SJCRH30 (cell line): ENCODE measurements at regions not wholly inside any gene's neighbourhood (a gene's known extent, or its start where the extent isn't known, plus 50 kb on each side); places are given as distances from the start of the nearest gene placed in this dataset.

Experiments used
- DNase-seq, 2 experiments: peaks; one replicate each; pipeline ENCODE4 v3.0.0-alpha.2; 2015 to 2020
- H3K27ac ChIP-seq: fragments of 250-450 bp; sonication (Bioruptor Pico); 2 replicates; pipeline ENCODE4 v1.5.1; 2020; ENCODE audit warnings: mild to moderate bottlenecking, moderate library complexity
- H3K27me3 ChIP-seq: fragments of 250-450 bp; sonication (Bioruptor Pico); 2 replicates; pipeline ENCODE4 v1.5.1; 2020; ENCODE audit warnings: mild to moderate bottlenecking, moderate library complexity
- H3K36me3 ChIP-seq: fragments of 250-450 bp; sonication (Bioruptor Pico); 2 replicates; pipeline ENCODE4 v1.5.1; 2020; ENCODE audit warnings: mild to moderate bottlenecking, moderate library complexity
- H3K4me1 ChIP-seq: fragments of 250-450 bp; sonication (Bioruptor Pico); 2 replicates; pipeline ENCODE4 v1.5.1; 2020; ENCODE audit warnings: mild to moderate bottlenecking, moderate library complexity
- H3K4me3 ChIP-seq: fragments of 250-450 bp; sonication (Bioruptor Pico); 2 replicates; pipeline ENCODE4 v1.5.1; 2020; ENCODE audit warnings: mild to moderate bottlenecking, moderate library complexity
- H3K9me3 ChIP-seq: fragments of 250-450 bp; sonication (Bioruptor Pico); replicated peaks from 2 replicates; pipeline ENCODE4 v1.5.1; 2020; ENCODE audit warnings: mild to moderate bottlenecking, moderate library complexity

- Histone ChIP-seq H3K9me3 (no peaks in the 10 kb centered on the region), H3K4me1 (no peaks in the 10 kb centered on the region), H3K36me3 (no peaks in the 10 kb centered on the region), H3K27me3 (no peaks in the 10 kb centered on the region), H3K4me3 (no peak overlapping the region), H3K27ac (no peak overlapping the region)
- DNase-seq: no peak
Measured at GRCh38 chr3:144351773-144352365, 380.2 kb downstream of the DIPK2A start.

DNA sequence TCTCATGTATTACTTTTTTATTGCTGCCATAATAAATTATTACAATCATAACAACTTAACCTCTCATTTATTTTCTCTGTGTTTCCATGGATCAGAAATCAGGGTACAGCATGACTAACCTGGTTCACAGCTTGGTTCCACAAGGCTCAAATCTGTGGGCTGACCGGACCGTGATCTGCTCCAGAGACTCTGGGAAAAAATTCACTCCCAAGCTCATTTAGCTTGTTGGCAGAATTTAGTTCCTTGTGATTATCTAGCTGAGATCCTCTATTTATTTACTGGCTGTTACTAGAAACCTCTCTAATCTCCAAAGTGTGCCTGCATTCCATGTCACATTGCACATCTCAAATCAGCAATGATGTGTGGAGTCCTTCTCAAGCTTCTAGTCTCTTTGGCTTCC is 386.6 kb downstream of the DIPK2A start:
- H3K4me3 ChIP-seq: no peak overlapping the region
- no peaks in the 10 kb centered on the region for H3K27me3 ChIP-seq
- H3K27ac ChIP-seq: no peak overlapping the region
- H3K4me1 ChIP-seq: no peaks in the 10 kb centered on the region
- H3K36me3 ChIP-seq: no peaks in the 10 kb centered on the region
- H3K9me3 ChIP-seq: no peaks in the 10 kb centered on the region
- DNase-seq: no peak

DNA sequence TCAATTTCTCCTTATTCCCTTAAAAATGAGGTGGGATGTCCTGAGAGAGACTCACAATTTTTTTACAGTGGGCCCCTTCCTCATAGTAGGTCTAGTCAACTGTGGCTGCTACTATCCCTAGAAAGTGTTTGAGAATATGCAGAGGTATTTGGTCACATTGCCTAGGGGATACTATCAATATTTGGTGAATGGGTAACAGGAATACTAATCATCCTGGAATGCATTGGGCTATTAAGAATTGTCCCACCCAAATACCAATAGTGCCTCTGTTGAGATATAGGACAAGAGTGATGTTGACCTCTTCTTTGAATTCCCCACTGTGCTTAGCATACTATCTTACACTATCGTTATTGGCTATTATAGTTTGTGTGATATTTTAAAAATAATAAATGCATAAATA is 389.4 kb downstream of the DIPK2A start:
- Histone ChIP-seq H3K36me3 (no peaks in the 10 kb centered on the region), H3K27me3 (no peaks in the 10 kb centered on the region), H3K4me3 (no peak overlapping the region), H3K9me3 (no peaks in the 10 kb centered on the region), H3K27ac (no peak overlapping the region), H3K4me1 (no peaks in the 10 kb centered on the region)
- no peak for DNase-seq

DNA sequence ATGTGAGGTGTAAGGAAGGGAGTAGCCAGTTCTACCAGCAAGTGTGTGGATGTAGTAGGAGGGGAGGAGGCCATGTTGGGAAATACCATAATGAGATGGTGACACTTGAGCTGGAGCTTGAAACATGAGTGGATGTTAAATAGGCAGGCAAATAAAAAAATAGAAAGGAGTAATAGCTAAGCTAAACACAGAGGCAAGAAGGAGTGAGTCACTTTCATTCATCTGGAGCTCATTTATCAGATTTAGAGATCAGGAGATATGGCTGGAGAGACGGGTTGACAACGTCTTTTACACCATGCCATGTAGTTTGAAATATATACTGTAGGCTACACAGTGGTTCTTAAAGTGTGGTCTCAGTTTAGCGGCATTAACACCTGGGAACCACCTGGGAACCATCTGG is 390.5 kb downstream of the DIPK2A start:
- Histone ChIP-seq H3K27me3 (no peaks in the 10 kb centered on the region), H3K27ac (no peak overlapping the region), H3K9me3 (no peaks in the 10 kb centered on the region), H3K36me3 (no peaks in the 10 kb centered on the region), H3K4me1 (no peaks in the 10 kb centered on the region), H3K4me3 (no peak overlapping the region)
- no peak for DNase-seq

DNA sequence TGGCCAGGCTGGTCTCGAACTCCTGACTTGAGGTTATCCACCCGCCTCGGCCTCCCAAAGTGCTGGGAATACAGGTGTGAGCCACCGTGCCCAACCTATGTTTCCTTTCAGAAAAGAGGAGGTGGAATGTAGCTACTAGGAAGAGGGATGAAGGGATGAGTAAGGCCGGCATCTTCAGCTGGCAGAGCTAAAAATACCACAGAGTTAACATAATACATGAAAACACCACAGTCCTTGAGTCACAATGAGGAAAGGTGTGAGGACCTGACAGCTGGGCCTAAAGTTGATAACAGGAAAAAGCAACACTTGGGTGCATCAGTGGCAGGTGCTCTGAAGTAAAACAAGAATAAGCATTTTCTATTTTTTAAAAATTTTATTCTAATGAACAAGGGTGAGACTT is 392.2 kb downstream of the DIPK2A start:
- Histone ChIP-seq H3K36me3 (no peaks in the 10 kb centered on the region), H3K4me1 (no peaks in the 10 kb centered on the region), H3K27me3 (no peaks in the 10 kb centered on the region), H3K9me3 (no peaks in the 10 kb centered on the region), H3K27ac (no peak overlapping the region), H3K4me3 (no peak overlapping the region)
- no peak for DNase-seq

GRCh38 chr3:144364737-144365136 is 393.1 kb downstream of the DIPK2A start:
- Histone ChIP-seq H3K4me1 (no peaks in the 10 kb centered on the region), H3K27ac (no peak overlapping the region), H3K36me3 (no peaks in the 10 kb centered on the region), H3K27me3 (no peaks in the 10 kb centered on the region), H3K4me3 (no peak overlapping the region), H3K9me3 (no peaks in the 10 kb centered on the region)
- DNase-seq: no peak

- peak in 1 of 2 experiments; percentile 1 for DNase-seq
- no peak overlapping the region for H3K27ac ChIP-seq
- H3K4me1 ChIP-seq: no peaks in the 10 kb centered on the region
- H3K36me3 ChIP-seq: no peaks in the 10 kb centered on the region
- no peak overlapping the region for H3K4me3 ChIP-seq
- no peaks in the 10 kb centered on the region for H3K27me3 ChIP-seq
- H3K9me3 ChIP-seq: no peaks in the 10 kb centered on the region; the same call in 1 of the 2 replicates
Measured at GRCh38 chr3:144369129-144369879, 397.7 kb downstream of the DIPK2A start.

GRCh38 chr3:144375088-144375487 is 403.5 kb downstream of the DIPK2A start:
- no peak overlapping the region for H3K27ac ChIP-seq
- no peaks in the 10 kb centered on the region for H3K36me3 ChIP-seq
- H3K4me1 ChIP-seq: no peaks in the 10 kb centered on the region
- no peak overlapping the region for H3K4me3 ChIP-seq
- H3K27me3 ChIP-seq: no peaks in the 10 kb centered on the region
- H3K9me3 ChIP-seq: no peaks in the 10 kb centered on the region; the same call in 1 of the 2 replicates
- DNase-seq: no peak

DNA sequence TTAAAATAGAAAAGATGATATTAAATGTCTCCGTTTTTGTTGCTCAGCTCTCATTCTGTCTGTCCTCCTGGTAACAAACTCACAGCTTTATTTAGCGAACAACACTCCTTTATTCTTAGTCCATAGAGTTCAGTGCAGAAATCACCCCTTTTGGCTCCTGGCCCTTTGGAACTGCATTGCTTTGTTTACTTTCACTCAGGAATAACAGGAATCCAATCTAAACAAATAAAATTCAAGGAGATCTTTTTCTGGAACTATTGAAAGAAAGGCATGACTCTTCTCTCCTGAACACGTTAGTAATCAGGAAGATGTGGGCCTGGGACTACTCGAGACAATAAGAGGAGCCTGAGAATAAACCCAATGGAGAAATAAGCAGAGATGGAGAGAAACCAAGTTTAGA is 409.2 kb downstream of the DIPK2A start:
- Histone ChIP-seq H3K9me3 (no peaks in the 10 kb centered on the region), H3K4me3 (no peak overlapping the region), H3K27me3 (no peaks in the 10 kb centered on the region), H3K36me3 (no peaks in the 10 kb centered on the region), H3K4me1 (no peaks in the 10 kb centered on the region), H3K27ac (no peak overlapping the region)
- no peak for DNase-seq

DNA sequence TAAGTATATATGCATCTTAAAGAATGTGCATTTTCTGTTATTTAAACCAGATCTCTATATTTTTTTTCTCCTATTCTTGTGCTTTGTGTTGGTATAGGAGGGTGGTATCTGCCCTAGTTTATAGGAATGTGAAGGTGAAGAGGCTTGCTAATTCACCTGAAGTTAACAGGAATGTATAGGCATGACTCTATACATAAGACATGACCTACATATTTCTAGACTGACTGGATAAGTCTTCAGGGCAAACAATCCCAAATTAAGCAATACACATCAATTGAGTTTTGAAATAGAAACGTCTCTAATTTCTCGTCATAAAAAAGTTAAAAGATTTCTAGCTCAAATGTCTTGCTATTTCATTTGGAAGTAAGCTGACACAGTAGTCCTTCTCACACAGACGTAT is 410.0 kb downstream of the DIPK2A start:
- DNase-seq: no peak
- no peaks in the 10 kb centered on the region for H3K36me3 ChIP-seq
- no peak overlapping the region for H3K27ac ChIP-seq
- no peak overlapping the region for H3K4me3 ChIP-seq
- H3K9me3 ChIP-seq: no peaks in the 10 kb centered on the region
- H3K27me3 ChIP-seq: no peaks in the 10 kb centered on the region
- no peaks in the 10 kb centered on the region for H3K4me1 ChIP-seq

DNA sequence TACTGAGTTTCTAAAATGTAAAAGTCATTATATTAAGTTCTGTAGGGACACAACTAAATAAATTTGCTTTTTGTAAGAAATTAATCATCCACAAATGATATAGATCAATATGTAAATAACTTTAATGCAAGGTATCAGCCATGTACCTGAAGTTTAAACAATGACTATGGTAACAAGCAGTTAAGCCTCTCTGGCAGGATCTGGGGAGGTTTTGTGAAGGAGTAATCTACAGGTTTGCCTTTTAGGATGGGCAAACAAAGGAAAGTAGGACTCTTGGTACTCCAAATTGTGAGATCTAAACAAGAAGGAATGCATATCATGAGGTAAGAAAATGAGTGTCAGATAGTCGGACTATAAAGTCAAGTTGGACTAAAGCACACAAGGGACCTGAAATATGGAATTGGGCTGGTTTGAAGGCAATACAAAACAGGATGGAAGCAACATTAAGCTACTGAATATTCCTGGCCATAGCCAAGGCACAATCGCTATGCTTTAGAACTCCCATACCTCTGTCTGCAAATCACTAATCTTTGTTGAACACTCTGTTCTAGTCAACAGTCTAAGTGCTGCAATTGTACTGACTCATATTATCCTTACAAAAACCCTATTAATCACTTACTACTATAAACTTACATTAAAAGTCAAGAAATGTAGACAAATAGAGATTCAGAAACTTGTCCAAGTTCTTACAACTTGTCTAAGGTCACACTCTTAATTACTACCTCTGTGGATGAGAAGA is 412.8 kb downstream of the DIPK2A start:
- H3K36me3 ChIP-seq: no peaks in the 10 kb centered on the region
- H3K9me3 ChIP-seq: no peaks in the 10 kb centered on the region
- H3K4me3 ChIP-seq: no peak overlapping the region
- no peaks in the 10 kb centered on the region for H3K27me3 ChIP-seq
- no peaks in the 10 kb centered on the region for H3K4me1 ChIP-seq
- no peak for DNase-seq
- H3K27ac ChIP-seq: no peak overlapping the region

DNA sequence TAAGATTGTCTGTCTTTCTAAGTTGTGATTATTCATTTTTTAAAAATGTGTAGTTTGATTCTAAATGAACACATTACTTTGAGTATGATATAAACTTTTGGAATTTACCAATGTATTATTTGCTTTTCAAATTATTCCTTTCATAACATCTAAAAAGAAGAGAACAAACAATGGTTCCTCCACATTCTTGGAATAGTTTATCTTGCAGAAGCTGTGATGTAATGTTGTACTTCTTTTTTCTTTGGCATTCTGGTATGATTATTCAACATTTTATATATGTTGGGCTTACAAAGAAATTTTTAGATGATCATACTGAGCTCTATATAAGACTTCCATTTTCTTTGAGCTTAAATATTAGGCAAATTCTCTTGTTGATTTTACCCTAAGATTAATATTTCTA is 419.2 kb downstream of the DIPK2A start:
- H3K4me3 ChIP-seq: no peak overlapping the region
- H3K9me3 ChIP-seq: no peaks in the 10 kb centered on the region
- no peak for DNase-seq
- no peak overlapping the region for H3K27ac ChIP-seq
- no peaks in the 10 kb centered on the region for H3K4me1 ChIP-seq
- H3K27me3 ChIP-seq: no peaks in the 10 kb centered on the region
- no peaks in the 10 kb centered on the region for H3K36me3 ChIP-seq

GRCh38 chr3:144391236-144391635 is 419.6 kb downstream of the DIPK2A start:
- Histone ChIP-seq H3K4me3 (no peak overlapping the region), H3K36me3 (no peaks in the 10 kb centered on the region), H3K27me3 (no peaks in the 10 kb centered on the region), H3K9me3 (no peaks in the 10 kb centered on the region), H3K27ac (no peak overlapping the region), H3K4me1 (no peaks in the 10 kb centered on the region)
- no peak for DNase-seq

DNA sequence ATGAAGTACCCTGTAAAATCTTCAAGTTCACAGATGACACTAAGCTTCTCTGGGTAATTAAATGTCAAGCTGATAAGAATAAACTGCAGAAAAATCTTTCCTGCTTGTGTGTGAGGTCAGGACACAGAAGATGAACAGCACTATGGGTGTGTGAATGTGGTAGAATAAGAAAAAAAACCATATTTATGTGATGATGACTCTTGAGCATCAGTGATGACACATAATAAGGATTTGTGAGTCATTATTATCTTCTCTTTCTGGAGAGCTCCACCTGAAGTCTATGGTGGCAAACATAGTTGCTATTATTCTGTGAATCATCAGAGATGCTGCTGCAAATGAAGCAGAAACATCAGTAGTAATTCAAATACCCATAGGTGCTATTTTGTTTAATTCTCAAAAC is 422.4 kb downstream of the DIPK2A start:
- no peak overlapping the region for H3K4me3 ChIP-seq
- H3K4me1 ChIP-seq: no peaks in the 10 kb centered on the region
- DNase-seq: no peak
- no peaks in the 10 kb centered on the region for H3K36me3 ChIP-seq
- no peaks in the 10 kb centered on the region for H3K27me3 ChIP-seq
- no peak overlapping the region for H3K27ac ChIP-seq
- peaks cover 3% of the 10 kb centered on the region; the same call in 1 of the 2 replicates for H3K9me3 ChIP-seq

GRCh38 chr3:144402430-144402829 is 430.8 kb downstream of the DIPK2A start:
- peaks cover 3% of the 10 kb centered on the region; the same call in 1 of the 2 replicates for H3K9me3 ChIP-seq
- no peaks in the 10 kb centered on the region for H3K36me3 ChIP-seq
- H3K4me1 ChIP-seq: no peaks in the 10 kb centered on the region
- no peak for DNase-seq
- no peak overlapping the region for H3K4me3 ChIP-seq
- no peak overlapping the region for H3K27ac ChIP-seq
- no peaks in the 10 kb centered on the region for H3K27me3 ChIP-seq
